ENCODE measurements at regions not wholly inside any gene's neighbourhood (a gene's known extent, or its start where the extent isn't known, plus 50 kb on each side); places are given as distances from the start of the nearest gene placed in this dataset.

DNA sequence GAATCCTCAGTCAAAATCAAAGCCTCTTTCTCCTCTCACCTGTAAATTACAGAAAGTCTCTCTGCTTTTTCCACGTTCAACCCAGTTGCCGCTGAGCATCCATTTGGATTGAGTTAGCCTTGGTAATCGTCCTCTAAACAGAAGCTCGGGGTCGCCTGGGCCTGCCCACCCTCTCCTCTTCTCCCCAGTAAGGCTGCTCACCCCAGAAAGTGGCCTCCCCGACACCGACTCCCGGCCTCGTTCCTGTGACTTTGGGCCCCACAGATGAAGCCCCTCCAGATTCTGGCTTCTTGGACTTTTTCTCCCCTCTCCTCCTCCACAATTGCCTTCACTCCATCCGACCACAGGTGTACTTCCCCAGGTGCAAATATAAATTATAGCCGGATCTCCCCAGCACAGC is 1500.0 kb downstream of the BRD1 start:
- DNase-seq (ENCODE audit: low read depth), result no peak

DNA sequence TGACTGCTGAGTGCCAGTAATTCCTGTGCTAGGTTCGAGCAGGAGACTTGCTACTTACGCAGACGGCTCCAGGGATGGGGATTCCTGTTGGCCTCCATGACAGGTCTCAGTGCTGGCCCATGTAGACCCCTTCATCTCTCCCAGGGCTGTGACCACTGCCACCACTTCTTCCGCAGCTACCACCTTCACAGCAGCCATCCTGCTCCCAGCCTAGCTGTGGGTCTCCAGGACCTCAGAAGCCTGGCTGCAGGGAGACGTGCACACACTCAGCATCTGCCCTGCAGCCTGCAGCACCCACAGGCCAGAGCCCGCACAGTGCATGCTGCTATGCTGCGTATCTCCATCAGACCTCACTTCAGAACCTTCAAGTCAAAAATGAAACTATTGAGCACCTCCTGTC is 1503.9 kb downstream of the BRD1 start:
- DNase-seq (ENCODE audit: low read depth), result no peak

DNA sequence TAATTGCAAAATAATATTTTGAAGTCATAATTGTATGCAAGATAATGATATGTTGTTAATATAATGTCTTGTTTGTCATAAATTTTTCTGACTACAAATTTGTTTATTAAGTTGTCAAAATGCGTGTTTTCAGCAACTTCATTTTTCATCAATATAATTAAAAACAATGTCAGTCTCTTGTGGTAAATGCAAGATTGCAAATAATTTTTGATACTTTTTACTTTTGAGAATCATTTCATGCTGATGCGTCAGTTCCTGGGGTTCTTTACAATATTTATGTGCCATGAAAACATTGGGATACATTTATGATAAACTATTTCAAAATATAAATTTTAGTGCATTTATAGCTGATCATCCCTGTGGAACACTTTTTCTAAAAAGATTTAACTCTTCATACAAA is 1504.8 kb downstream of the BRD1 start:
- DNase-seq (ENCODE audit: low read depth), result no peak

DNA sequence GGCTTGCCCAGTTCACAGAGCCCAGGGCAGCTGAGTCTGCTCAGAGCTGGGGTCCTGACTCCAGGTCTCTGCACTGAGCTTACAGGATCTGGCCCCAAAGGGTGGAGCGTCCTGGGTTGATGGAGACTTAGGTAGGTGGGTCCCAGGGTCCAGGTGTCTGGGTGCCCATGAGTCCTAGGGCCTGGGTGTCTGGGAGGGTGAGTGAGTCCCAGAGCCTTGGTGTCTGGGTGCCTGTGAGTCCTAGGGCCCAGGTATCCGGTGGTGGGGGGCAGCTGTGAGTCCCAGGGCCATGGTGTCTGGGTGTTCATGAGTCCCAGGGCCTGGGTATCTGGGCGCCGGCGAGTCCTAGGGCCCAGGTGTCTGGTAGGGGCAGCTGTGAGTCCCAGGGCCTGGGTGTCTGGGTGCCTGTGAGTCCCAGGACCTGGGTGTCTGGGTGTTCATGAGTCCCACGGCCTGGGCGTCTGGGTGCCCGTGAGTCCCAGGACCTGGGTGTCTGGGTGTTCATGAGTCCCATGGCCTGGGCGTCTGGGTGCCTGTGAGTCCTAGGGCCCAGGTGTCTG is 1505.6 kb downstream of the BRD1 start:
- DNase-seq (ENCODE audit: low read depth), result no peak

DNA sequence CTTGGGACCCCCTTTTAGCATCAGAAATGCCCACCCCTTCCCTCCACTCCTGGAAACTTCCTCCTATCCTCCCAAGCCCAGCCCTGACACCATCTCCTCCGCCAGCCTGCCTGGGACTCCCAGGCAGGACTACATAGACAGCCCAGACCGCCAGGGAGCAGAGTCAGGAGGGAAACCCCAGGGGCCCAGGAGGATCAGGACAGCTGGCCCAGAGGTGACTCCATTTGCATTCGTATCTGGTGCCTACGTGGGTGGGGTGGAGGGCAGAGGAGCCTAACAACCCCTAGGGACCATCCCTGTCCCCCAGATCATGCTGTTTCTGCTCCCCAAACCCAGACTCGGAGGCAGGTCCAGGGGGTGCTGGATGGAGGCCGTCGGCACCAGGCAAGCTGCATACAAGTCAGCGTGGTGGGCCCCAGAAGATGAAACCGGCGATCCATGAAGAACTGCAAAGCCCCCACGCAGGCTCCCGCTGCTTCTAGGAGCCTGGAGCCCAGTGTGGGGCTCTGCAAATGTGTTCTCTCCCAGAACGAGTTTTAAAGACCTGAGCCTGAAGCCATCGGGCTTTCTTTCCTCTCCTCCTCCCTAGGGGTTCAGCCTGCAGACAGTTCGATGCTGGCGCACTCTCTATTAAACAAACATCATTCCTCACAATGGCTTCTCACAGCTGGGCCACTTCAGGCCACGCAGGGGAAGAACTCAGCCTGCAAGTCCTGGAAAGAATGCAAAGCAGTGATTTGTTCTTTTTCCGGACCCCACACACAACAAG is 1506.8 kb downstream of the BRD1 start:
- no peak for DNase-seq (ENCODE audit: low read depth)

DNA sequence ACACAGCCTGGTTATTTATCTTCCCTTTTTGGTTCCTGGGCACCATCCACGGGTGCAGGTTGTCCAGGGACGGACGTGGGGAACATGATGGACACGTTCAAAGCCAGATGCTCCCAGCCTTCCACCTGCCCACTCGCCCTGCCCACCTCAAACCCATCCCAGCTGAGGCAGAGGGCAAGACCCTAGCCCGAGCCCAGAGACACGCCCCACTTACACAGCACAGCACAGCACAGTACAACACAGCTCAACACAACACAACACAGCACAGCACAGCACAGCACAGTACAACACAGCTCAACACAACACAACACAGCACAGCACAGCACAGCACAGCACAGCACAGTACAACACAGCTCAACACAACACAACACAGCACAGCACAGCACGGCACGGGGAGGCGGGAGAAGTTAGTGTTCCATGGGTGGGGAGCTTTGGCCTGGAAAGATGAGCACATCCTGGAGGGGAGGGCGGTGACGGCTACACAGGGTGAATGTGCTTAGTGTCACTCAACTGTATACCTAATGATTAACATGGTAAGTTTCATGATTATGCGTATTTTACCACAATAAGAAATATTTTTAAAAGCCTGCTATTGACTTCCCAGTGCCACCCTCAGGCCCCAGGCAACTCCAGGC is 1507.5 kb downstream of the BRD1 start:
- no peak for DNase-seq (ENCODE audit: low read depth)

DNA sequence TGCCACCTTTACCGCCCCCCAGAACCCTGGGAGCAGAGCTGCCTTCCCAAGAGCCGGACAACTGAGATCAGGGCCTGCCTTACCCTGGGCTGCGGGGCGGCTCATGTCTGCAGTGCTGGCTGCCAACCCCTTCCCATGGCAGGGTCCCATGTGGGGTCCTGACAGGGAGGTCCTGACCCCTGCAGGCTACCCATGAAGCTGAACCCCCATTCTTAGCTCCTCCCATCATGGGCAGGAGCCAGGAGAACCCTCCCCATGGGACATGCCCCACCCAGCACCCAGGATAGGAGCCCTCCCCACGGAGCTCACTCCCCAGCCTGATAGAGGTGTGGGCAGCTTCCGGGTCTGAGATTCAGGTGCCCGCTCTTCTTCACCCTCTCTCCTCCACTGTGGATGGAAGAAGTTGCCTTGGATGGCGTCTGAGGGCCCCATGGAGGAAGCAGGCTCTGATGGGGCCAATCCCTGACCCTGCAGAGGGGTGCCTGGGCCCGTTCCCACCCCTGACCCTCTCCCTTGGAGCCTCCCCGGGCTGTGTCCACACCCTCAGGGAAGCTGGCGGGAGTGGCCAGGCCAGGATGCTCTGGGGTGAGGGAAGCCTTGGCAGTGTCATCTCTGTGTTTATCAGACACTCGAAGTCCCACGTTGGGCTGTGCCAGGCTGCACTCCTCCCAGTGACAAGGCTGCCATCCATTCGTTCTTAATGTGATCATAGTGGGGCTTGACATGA is 1508.2 kb downstream of the BRD1 start:
- DNase-seq (ENCODE audit: low read depth), result no peak

DNA sequence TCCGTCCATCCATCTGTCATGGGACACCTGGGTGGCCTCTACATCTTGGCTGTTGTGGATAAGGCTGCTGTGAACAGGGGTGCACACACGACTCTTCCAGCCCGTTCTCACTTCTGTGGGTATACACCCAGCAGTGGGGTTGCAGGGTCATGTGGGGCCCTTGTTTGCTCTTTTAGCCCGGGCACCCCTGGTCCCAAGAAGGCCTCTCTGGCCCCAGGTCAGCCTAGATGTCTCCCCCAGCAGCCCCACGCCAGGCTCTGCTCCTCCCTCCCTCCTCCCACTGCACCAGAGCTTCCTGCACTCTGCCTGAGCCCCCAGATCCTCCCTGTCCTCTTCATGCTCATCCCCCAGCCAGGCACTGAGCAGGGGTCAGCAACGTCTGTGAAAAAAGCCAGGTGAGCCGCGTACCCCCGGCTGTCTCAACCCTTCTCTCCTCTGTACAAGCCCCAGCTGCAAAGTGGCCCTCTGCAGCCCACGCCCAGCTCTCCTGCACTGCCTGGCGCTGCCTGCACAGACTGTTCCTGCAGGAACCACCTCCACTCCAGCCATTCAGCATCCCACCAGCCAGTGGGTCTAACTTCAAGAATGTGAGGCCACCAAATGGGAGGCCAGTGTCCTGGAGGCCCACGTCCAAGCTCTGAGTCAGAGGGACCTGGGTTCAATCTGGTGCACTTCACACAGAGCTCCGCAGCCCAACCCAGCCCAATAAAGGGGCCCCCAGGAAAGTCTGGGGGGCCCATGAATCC is 1508.9 kb downstream of the BRD1 start:
- no peak for DNase-seq (ENCODE audit: low read depth)

DNA sequence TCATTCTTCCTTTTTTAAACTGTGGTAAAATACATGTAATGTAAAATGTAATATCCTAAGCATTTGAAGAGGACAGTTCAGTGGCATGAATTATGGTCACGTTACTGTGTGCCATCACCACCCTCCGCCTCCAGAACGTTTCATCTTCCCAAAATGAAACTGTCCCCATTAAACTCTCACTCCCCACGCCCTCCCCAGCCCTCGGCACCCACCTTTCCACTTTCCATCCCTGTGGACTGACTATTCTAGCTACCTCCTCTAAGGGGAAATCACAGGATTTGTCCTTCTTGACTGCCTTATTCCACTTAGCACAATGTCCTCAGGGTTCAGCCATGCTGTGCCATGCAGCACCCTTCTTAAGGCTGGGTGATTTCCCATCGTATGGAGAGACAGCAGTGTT is 1509.5 kb downstream of the BRD1 start:
- no peak for DNase-seq (ENCODE audit: low read depth)

DNA sequence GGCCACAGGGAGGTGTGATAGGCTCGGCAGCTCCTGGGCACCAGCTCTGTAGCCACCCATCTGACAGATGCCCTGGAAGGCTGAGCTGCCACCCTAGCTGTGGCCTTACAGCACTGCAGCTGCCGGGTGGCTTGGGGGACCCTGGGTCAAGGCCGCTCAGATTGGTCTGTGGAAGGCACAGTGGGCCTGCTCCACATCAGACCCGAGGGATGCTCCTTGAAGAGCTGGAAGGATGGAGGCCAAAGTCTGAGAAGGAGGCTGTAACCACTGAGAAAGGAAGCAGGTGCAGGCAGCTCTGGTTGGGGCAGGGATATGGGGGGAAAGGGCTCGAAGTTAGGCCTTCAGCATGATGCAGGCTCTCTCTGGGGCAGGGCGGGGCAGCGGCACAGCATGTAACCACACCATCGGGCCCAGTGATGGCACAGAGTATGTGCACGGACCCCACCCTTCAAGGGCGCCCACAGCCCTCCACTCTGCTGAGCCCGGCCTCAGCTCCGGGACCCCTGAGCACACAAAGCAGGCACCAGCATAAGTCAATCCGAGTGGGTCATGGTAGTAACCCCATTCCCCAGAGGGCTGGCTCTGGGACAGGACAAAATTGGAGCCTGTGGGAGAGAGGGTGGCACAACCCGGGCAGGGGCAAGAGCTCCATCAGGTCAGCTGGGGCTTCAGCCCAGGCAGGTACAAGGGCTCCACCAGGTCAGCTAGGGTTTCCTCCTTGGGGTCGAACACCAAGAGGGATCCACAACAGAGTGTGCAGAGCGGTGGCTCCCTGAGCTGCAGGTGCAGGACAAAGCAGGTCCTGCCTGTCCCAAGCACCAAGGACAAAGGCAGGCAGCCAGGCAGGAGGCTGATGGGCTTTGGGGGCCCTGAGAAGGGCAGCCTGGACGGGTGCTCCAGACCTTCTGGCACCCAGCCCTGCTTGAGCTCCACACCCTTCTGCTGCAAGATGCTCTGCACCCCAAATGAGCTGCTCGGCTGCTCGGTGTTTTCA is 1511.1 kb downstream of the BRD1 start:
- no peak for DNase-seq (ENCODE audit: low read depth)

DNA sequence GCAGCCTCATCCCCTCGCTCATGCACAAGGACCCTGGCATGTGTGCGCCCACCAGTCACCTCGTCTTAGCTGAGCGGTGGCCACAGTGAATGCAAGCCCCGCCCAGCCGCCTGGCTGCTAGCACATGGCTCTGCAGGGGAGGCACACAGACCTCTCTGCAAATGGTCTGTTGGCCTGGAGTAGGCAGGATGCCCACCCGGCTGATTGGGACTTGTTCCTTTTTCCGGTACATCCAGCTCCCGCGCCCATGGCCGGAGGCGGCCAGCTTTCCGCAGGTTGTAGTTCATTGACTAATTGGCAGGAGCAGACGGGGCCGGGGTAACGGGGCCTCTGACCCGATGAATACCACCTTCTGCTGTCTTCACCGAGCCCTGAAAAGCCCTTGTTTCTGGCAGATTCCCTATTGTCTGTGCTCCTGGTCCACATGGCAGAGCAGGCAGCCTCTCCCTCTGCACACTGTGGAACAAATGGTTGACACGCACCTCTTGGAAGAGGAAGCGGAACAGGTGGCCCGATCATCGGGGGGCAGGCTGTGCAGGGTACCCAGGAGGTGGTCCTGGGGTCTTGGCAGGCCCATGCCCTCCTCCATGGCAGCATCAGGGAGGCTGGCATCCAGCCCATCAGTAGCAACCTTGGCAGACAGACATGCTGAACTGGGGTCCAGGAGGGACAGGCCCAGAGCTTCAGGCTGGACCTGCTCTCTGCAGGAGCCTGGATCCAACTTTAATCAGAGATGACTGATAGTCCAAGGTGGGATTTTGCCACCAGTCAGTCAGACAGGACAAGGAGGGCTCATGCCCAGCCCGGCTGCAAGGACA is 1512.0 kb downstream of the BRD1 start:
- DNase-seq (ENCODE audit: low read depth), result no peak

DNA sequence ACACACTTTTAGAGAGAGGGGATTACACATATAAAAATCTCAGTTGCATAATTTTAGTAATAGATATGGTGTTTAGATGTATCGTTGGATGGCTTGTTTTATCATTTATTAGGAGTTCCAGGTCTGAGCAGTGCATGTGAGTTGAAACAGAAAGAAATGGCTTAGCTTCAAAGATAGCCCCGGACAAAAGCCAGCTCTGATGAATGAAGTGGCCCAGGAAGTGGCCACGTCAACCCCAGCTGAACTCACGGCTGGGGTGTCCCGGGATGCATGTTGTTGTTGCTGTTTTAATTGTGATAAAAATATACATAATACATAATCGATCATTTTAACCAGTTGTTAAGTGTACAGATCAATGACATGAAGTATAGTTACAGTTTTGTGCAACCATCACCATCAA is 1513.6 kb downstream of the BRD1 start:
- no peak for DNase-seq (ENCODE audit: low read depth)

DNA sequence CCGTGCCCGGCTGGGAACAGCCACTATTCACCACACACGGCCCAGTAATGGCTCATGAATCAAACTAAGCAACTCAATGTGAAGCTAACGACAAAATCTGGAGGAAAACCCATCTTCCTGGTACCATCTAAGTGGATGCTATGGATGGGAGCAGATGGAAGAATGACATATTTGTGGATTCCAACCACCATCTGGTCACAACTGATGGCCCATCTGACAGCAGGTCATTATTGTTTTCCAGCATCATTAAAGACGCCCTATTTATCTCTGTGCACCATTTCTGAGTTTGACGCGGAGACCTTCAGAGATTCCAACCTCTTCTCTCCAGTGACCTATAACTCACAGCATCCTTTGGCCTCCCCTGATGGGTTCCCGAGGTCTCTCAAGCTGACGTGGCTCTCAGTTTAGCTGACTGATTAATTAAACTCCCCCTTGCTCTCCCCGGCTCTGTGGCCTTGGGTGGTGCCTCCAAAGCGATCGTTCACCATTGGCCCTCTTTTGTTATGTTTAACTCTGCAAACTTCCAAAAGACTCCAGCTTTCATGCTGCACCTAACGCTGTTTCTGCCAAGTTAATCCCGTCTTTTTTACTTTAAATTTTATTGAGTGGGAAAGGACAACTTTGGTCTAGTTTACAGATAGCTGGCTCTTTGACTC is 1514.4 kb downstream of the BRD1 start:
- DNase-seq (ENCODE audit: low read depth), result no peak

DNA sequence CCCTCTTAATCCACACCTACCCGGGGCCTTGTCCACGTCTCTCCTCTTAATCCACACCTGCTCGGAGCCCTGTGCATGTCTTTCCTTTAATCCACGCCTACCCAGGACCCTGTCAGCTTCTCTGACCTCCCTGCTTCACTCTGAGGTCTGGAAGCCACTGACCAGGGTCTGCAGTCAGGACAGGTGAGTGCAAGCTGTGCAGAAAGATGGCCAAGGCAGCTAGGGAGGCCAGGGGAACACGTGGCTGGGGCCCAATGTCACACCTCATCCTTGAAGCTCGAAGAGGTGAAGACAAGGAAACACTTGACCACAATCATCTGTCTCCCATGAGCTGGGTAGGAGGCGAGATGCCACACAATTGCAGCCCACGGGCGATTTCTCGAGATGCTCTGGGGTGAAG is 1516.9 kb downstream of the BRD1 start:
- no peak for DNase-seq (ENCODE audit: low read depth)

DNA sequence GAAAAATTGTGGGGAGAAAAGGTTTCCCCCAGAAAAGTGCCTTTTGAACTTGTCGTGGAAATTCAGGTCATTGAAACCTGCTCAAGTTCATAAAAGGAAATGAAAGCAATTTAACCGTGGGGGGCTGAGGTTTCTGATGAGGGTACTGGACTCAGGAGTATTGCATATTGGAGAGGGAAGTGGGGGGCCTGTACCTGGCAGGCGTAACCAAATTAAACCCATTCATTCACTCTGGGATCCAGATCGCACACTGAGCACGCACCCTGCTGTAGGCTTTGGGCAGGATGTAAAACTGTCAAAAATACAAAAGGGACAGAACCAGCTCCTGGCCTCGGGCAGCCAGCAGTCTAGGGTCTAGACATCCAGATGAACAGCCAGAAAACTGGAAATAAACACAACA is 1517.4 kb downstream of the BRD1 start:
- DNase-seq (ENCODE audit: low read depth), result no peak

DNA sequence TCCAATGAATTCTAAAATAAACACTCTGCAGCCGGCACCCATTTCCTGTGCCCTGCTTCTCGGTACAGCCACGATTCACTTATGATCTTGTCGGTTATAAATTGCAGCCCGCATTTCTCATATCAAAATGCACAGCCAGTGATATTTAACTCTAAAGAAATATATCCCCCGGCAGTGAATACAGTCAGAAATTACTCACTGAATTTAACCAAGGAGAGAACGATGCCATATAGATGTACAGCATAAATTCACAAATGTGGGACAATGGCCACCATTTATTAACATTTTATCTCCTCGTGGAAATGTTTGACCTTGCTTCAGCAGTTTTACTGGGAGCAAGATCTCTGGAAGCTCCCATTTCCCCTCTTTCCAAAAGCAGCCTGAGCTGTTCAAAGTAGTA is 1517.8 kb downstream of the BRD1 start:
- no peak for DNase-seq (ENCODE audit: low read depth)

DNA sequence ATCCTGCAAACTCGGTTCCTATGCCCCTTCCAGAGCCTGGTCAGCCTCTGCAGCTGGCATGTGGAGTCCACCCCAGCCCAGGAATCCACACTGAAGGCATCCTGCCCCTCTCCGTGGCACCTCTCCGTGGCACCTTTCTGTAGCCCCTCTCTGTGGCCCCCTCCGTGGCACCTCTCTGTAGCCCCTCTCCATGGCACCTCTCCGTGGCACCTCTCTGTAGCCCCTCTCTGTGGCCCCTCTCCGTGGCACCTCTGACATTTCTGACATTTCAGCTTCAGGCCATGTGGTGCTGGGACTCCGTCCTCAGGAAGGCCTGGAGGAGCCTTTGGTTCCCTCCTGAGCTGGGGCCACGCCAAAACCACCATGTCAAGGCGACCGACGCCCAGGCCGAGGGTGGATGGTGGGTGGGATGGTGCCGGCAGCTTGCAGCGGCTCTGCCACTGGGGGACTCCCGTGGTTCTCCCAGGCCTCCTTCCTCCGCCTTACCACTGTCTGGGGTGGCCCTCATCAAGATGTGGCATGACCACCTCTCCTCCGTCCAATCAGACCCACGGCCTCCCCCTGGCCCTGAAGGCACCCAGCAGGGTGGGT is 1518.5 kb downstream of the BRD1 start:
- no peak for DNase-seq (ENCODE audit: low read depth)

DNA sequence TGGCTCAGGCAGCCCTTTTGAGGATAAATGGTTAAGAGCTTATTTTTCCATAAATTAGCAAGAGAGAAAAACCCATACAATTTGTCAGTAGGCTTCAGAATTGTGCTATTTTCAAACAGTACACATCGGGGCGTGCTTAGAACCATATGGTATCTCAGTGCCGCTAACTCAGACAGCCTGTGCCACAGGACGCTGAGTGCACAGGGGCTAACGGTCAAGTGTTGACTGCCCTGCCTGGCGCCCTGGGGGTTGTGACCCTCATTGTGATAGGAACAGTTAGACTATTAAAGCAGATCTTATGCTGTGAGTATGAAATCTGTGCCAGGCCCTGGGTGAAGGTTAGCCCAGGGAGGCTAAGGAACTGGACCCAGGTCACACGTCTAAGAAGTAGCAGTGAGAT is 1519.7 kb downstream of the BRD1 start:
- no peak for DNase-seq (ENCODE audit: low read depth)
